CD4-positive, alpha-beta T cell (primary cell): ENCODE measurements at regions not wholly inside any gene's neighbourhood (a gene's known extent, or its start where the extent isn't known, plus 50 kb on each side); places are given as distances from the start of the nearest gene placed in this dataset.

ENCODE experiments used
- ATAC-seq: fragments of 200-7000 bp; cut with Tn5 transposase; one replicate; pipeline ENCODE4 v1.10.0; 2022; ENCODE audit warnings: mild to moderate bottlenecking; ENCODE audit not compliant: poor library complexity
- CTCF ChIA-PET: fragments of 350-600 bp; sonication (Branson Sonifier 250); formaldehyde crosslinking; loops from one replicate; lab custom pipeline; 2021; ENCODE audit warnings: antibody characterized with exemption, inconsistent platforms; lab: Charles Lee
- POLR2A ChIA-PET: fragments of 350-600 bp; sonication (Branson Sonifier 250); formaldehyde crosslinking; loops from one replicate; lab custom pipeline; 2021; ENCODE audit warnings: antibody characterized with exemption, inconsistent platforms; lab: Charles Lee
- DNase-seq, 14 experiments: peaks; one replicate each; pipeline ENCODE4 v3.0.0-alpha.2; 2013 to 2020; ENCODE audit warnings: mixed read lengths in 2 of 14
- H3K27ac ChIP-seq, 2 donors: one replicate each; pipeline versions ENCODE4 v1.5.1 to v1.7.0; 2013; ENCODE audit warnings: low read length in 2 of 2, low read depth in 1 of 2, mild to moderate bottlenecking in 1 of 2
- H3K27me3 ChIP-seq, 2 experiments: 1 replicate in 1 of 2; 2 replicates in 1 of 2; pipeline versions ENCODE4 v1.6.1 to v1.7.0; 2013; ENCODE audit warnings: low read length in 2 of 2, control low read depth in 1 of 2, mild to moderate bottlenecking in 1 of 2, moderate library complexity in 1 of 2; ENCODE audit not compliant: insufficient read depth in 2 of 2, control insufficient read depth in 1 of 2
- H3K36me3 ChIP-seq: one replicate; pipeline ENCODE4 v1.6.1; 2013; ENCODE audit warnings: low read length, control low read depth; ENCODE audit not compliant: insufficient read depth
- H3K4me1 ChIP-seq: one replicate; pipeline ENCODE4 v1.6.1; 2013; ENCODE audit warnings: low read length, control low read depth; ENCODE audit not compliant: insufficient read depth
- H3K4me3 ChIP-seq: one replicate; pipeline ENCODE4 v1.5.1; 2013; ENCODE audit warnings: mild to moderate bottlenecking, low read length, moderate library complexity
- H3K9me3 ChIP-seq, 2 experiments: 1 replicate in 1 of 2; 2 replicates in 1 of 2; pipeline versions ENCODE4 v1.6.1 to v1.7.0; 2013; ENCODE audit warnings: low read length in 2 of 2, mild to moderate bottlenecking in 2 of 2, control low read depth in 1 of 2, moderate library complexity in 1 of 2; ENCODE audit not compliant: control insufficient read depth in 1 of 2, insufficient read depth in 1 of 2
- H3K27ac Mint-ChIP-seq: one replicate; pipeline ENCODE4 v1.8.0; 2020; ENCODE audit warnings: mixed read lengths
- H3K27me3 Mint-ChIP-seq: one replicate; pipeline ENCODE4 v1.8.0; 2021; ENCODE audit warnings: mixed read lengths
- H3K36me3 Mint-ChIP-seq: one replicate; pipeline ENCODE4 v1.8.0; 2021; ENCODE audit warnings: low read depth, mixed read lengths
- H3K4me1 Mint-ChIP-seq: one replicate; pipeline ENCODE4 v1.8.0; 2021; ENCODE audit warnings: low read depth, mixed read lengths
- H3K4me3 Mint-ChIP-seq: one replicate; pipeline ENCODE4 v1.8.0; 2020; ENCODE audit warnings: mild to moderate bottlenecking, mixed read lengths
- H3K9me3 Mint-ChIP-seq: one replicate; pipeline ENCODE4 v1.8.0; 2020; ENCODE audit warnings: mixed read lengths
- intact Hi-C, 2 experiments: fragments of 100-400 bp; cut with DNase I in 1 of 2; cut with micrococcal nuclease in 1 of 2; formaldehyde crosslinking; loops; one replicate each; pipeline versions ENCODE4 v1.15.1 to v1.9.0; 2023 to 2025; cut with DNase I, micrococcal nuclease
- TF ChIP-seq, protein P1 (sequence below): fragments of 200-600 bp; IDR thresholded peaks from one replicate; pipeline ENCODE4 v1.8.0; 2022; ENCODE audit warnings: antibody characterized with exemption, mild to moderate bottlenecking

- H3K36me3 Mint-ChIP-seq: no peaks in the 10 kb centered on the region
These were observed 297.7 kb downstream of the MTX2 start for GRCh38 chr2:176566961-176567360.

DNA sequence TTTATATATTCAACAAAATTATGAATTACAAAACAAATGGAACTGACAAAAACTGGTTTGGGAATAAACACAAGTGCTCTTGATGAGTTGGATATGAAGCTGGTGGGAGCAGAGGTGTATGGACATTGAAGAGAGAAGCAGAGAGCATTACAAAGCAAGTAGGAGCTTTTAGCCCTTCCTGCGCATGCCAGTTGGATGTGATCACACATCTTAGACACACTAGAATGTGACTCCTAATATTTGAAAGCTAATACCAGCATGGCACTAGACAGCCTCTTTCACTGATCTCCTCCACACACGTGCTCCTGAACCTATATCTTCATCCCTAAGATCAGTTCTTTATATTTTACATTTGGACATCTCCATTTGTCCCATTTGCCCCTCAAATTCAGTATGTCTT lies 298.1 kb downstream of the MTX2 start:
- peaks cover 59% of the 10 kb centered on the region for H3K27me3 Mint-ChIP-seq
- ATAC-seq: no peak
- H3K4me1 Mint-ChIP-seq: no peaks in the 10 kb centered on the region
- Histone ChIP-seq H3K4me3 (no peak overlapping the region), H3K4me1 (no peaks in the 10 kb centered on the region), H3K9me3 (no peaks in the 10 kb centered on the region), H3K27ac (no peak overlapping the region), H3K36me3 (no peaks in the 10 kb centered on the region), H3K27me3 (peaks cover 8 to 28% of the 10 kb centered on the region in 2 experiments)
- H3K9me3 Mint-ChIP-seq: no peaks in the 10 kb centered on the region
- no peak for DNase-seq
- intact Hi-C loops: no loop called here
- ChIA-PET CTCF (interaction anchor here (2.2 kb wide), 1 partner anchor 13 kb away, joined by 5 read pairs; no protein-coding TSS in a partner anchor), POLR2A (no interaction called here)
- no peaks in the 10 kb centered on the region for H3K36me3 Mint-ChIP-seq
- H3K4me3 Mint-ChIP-seq: no peak overlapping the region
- TF ChIP-seq, protein P1, sequence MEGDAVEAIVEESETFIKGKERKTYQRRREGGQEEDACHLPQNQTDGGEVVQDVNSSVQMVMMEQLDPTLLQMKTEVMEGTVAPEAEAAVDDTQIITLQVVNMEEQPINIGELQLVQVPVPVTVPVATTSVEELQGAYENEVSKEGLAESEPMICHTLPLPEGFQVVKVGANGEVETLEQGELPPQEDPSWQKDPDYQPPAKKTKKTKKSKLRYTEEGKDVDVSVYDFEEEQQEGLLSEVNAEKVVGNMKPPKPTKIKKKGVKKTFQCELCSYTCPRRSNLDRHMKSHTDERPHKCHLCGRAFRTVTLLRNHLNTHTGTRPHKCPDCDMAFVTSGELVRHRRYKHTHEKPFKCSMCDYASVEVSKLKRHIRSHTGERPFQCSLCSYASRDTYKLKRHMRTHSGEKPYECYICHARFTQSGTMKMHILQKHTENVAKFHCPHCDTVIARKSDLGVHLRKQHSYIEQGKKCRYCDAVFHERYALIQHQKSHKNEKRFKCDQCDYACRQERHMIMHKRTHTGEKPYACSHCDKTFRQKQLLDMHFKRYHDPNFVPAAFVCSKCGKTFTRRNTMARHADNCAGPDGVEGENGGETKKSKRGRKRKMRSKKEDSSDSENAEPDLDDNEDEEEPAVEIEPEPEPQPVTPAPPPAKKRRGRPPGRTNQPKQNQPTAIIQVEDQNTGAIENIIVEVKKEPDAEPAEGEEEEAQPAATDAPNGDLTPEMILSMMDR: no peak
- H3K27ac Mint-ChIP-seq: no peak overlapping the region

More at GRCh38 chr2:176566961-176567360, 297.7 kb downstream of the MTX2 start:
- H3K4me3 Mint-ChIP-seq: no peak overlapping the region
- H3K27ac ChIP-seq: no peak overlapping the region
- intact Hi-C loops: no loop called here
- peaks cover 8 to 28% of the 10 kb centered on the region in 2 experiments for H3K27me3 ChIP-seq
- TF ChIP-seq, protein P1: no peak
- no peaks in the 10 kb centered on the region for H3K9me3 ChIP-seq
- H3K36me3 ChIP-seq: no peaks in the 10 kb centered on the region
- DNase-seq (no peak), ATAC-seq (no peak)
- H3K27ac Mint-ChIP-seq: no peak overlapping the region
- no peak overlapping the region for H3K4me3 ChIP-seq
- no peaks in the 10 kb centered on the region for H3K9me3 Mint-ChIP-seq
- no peaks in the 10 kb centered on the region for H3K4me1 ChIP-seq
- H3K27me3 Mint-ChIP-seq: peaks cover 60% of the 10 kb centered on the region
- POLR2A ChIA-PET: no interaction called here
- H3K4me1 Mint-ChIP-seq: no peaks in the 10 kb centered on the region
- CTCF ChIA-PET: interaction anchor here (2.2 kb wide), 1 partner anchor 13 kb away, joined by 5 read pairs; no protein-coding TSS in a partner anchor

DNA sequence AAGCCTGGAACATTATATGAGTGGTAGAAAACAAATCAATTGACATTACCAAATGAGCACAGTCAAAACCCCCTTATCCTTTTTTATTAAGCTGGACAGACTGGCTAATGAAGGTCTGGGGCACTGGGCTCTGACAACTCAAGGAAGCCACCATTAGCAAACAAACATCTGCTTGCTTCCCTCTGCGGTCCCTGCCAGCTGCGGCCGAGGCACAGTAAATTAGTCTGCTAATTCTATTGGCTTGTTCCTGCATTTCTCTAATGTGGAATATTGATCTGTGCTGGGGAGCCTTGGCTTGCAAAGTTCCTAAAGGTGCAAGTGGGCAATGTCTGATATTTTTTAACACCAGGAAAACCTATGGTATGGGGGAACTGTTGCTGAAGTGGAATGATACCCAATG lies 300.3 kb downstream of the MTX2 start:
- Histone ChIP-seq H3K4me3 (no peak overlapping the region), H3K9me3 (no peaks in the 10 kb centered on the region), H3K36me3 (no peaks in the 10 kb centered on the region), H3K27ac (no peak overlapping the region), H3K27me3 (peaks cover 4 to 22% of the 10 kb centered on the region in 2 experiments), H3K4me1 (no peaks in the 10 kb centered on the region)
- DNase-seq: no peak
- Mint-ChIP-seq H3K9me3 (no peaks in the 10 kb centered on the region), H3K4me3 (no peak overlapping the region), H3K27ac (no peak overlapping the region), H3K27me3 (peaks cover 49% of the 10 kb centered on the region), H3K36me3 (no peaks in the 10 kb centered on the region), H3K4me1 (no peaks in the 10 kb centered on the region)
- ChIA-PET POLR2A (no interaction called here), CTCF (no interaction called here)
- intact Hi-C loops: no loop called here
- no peak for ATAC-seq
- TF ChIP-seq, protein P1: no peak
